Choroid plexus epithelial cell (primary cell): ENCODE measurements at regions not wholly inside any gene's neighbourhood (a gene's known extent, or its start where the extent isn't known, plus 50 kb on each side); places are given as distances from the start of the nearest gene placed in this dataset.

Source experiments
- DNase-seq: peaks from one replicate; pipeline ENCODE4 v3.0.0-alpha.2; 2010; ENCODE audit warnings: low read depth
- H3K4me3 ChIP-seq: 2 replicates; pipeline ENCODE4 v1.5.1; 2011; ENCODE audit warnings: low read depth, mild to moderate bottlenecking, control low read depth, low read length, moderate library complexity
- TF ChIP-seq, protein P1 (sequence below): conservative IDR thresholded peaks from 2 replicates; pipeline ENCODE4 v1.5.1; 2011; ENCODE audit warnings: low read depth, mild to moderate bottlenecking, control low read depth, inconsistent platforms, low read length, moderate library complexity

DNA sequence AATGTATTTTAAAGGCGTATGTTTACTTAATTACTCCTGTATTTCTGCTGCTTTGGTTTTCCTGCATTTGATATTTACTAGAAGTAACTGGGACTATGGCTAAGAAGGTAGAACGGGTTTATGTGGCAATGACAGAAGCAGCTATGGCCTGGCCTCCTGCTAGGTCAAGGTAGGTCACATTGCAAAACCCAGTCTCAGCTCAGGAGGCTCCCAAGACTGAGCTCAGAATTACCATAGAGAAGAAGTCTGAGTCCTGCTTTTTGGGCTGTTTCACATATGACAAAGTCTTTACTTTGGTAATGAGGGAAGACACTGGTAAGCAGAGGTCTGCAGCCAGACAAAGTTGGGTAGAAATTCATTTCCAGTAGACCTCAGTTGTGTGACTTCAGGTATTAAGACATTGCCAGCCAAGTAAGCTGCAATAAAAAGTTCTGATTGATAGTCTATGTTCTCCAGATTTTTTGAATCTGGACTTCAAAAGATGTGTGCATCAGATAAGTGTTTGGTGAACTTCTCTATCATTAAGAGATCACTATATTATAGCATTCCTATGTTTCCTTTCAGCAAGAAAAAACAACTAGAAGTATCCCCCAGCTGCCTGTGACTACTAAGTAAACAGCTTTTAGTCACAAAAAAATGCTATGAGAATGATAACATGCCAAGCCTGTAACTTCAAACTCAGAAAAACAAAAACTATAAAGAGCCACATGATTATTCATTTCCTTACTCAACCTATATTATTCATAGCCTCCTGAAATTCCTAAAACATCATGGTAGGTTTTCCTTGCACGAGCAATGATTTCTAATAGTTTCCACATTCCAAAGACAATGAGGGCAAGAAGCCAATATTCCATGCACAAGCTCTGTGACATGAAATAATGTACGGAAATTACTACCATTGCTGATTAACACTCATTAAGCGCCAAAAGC is 312.3 kb downstream of the HAO1 start:
- peak; percentile 26 for DNase-seq
- no peak overlapping the region for H3K4me3 ChIP-seq
- TF ChIP-seq, protein P1, sequence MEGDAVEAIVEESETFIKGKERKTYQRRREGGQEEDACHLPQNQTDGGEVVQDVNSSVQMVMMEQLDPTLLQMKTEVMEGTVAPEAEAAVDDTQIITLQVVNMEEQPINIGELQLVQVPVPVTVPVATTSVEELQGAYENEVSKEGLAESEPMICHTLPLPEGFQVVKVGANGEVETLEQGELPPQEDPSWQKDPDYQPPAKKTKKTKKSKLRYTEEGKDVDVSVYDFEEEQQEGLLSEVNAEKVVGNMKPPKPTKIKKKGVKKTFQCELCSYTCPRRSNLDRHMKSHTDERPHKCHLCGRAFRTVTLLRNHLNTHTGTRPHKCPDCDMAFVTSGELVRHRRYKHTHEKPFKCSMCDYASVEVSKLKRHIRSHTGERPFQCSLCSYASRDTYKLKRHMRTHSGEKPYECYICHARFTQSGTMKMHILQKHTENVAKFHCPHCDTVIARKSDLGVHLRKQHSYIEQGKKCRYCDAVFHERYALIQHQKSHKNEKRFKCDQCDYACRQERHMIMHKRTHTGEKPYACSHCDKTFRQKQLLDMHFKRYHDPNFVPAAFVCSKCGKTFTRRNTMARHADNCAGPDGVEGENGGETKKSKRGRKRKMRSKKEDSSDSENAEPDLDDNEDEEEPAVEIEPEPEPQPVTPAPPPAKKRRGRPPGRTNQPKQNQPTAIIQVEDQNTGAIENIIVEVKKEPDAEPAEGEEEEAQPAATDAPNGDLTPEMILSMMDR: no peak

DNA sequence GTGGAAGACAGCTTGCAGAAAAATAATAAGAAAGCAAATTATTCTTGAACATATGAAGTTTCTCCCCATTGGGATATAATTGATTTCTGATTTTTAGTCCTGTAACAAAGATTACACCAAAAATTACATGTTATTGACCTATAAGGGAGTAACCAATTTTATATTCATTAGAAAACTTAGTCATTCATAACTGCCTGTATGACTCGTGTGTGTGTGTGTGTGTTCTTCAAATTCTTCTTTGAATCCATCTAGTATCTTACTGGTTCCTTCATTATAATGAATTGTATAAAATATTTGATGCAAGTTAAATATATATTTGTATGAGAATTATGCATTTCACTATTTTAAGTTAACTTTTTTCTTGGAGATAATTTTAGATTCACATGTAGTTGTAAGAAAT is 310.4 kb downstream of the HAO1 start:
- DNase-seq: no peak

DNA sequence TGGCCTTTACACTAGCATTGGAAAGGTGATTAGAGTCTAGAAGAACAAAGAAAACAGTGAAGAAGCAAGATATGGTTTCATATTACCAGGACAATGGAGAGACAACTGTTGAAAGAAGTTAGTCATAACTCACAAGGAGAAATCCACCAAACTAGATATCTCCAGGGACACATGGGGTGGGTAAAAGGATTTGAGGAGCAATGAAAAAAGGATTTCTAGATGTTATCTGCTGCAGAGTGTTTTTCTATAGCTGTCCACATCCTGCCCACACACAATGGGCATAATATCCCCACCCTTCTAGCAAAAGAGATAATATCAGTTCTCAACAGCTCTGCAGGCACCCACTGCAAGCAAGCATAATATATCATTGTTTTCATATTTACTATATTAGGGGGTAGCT is 303.1 kb downstream of the HAO1 start:
- TF ChIP-seq, protein P1: no peak
- H3K4me3 ChIP-seq: no peak overlapping the region
- no peak for DNase-seq

More for the DNA sequence above, 310.4 kb downstream of the HAO1 start:
- TF ChIP-seq, protein P1: no peak
- H3K4me3 ChIP-seq: no peak overlapping the region

DNA sequence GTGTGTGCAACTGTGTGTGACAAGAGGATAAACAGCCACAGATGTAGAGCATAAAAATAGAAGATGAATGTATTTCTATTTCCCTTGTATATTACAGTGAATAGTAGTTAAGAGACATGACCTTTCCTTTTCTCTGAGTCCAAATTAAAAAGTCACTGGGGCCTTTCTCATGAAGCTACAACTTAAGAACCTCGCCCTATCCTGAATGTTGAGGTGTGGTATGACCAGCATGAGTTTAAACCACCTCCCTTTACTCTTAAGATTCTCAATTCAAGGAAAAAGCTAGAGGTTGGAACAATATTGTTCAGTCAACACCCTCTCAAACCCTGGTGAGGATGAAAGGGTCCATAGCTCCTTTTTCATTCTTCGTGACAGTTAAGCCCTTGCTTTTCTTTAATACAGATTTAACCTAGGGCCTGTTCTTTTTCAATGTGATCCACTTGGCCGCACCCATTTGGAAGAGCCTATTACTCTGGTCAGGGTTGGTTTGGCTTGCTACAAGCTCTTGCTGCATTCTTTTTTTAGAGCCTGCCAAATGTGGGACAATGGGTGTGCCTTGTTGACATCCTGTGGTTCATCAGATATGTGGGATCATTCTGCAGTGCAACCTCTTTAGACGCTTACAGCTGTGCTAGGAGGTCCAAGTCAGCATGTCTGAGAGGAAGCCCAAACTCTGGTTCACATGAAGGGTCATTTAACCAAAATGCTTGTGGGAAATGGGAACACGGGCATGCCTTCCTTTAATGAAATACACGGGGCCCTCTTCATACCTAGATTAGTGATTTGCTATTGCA is 290.0 kb downstream of the HAO1 start:
- peak; percentile 84 for DNase-seq
- TF ChIP-seq, protein P1: no peak
- H3K4me3 ChIP-seq: no peak overlapping the region

DNA sequence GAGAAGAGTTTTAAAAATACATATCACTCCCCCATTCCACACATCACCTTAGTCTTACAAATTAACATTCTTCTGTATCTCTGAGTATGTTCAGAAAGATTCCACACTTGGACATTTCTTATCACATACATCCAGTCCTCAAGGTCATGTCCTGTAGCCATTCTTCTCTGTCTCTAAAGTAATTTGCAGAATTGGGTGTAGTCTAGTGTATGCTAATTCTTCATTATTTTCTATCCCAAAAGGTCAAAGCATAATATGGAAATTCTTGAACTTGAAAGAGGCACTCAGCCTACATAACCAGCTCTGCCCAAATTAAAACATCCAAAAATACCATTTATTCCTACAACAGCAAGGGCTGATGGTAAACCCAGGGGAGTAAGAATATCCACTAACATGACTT is 286.0 kb downstream of the HAO1 start:
- DNase-seq: no peak
- TF ChIP-seq, protein P1: no peak
- no peak overlapping the region for H3K4me3 ChIP-seq

DNA sequence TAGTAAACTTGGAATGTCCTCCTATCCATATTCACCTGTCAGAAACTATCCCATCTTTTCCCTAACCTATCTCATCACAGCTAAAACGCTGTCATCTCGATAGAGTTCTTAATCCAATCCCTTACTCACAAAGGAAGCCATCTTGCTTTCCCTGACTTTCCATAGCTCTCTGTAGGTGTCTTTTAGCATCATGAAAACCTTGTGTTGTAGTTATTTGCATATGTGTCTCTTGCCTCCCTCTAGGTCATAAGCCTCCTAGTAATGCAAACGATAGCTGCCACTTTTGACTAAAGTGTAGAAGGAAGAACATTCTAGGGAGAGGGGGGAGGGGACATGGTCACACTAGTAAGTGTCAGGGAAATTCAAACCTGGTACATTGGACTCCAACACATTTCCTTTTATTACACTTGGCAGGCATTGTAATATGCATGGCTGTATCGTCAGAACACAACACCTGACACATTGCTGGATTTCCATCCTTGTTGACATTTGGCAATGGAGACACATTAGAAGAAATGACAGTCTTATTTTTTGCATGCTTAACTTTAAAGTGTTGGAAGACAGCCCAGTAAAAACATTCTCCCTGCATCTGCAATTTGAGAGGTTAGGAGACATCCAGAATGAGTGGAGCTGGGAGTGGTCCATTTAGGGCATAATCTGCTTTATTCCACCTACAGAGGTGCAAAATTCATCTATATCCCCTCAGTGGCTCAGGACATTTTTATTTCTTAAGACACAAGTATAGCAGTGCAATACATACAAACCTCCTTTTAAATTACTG is 283.4 kb downstream of the HAO1 start:
- TF ChIP-seq, protein P1: no peak
- no peak overlapping the region for H3K4me3 ChIP-seq
- no peak for DNase-seq
